PC-9 (cell line): ENCODE measurements at regions not wholly inside any gene's neighbourhood (a gene's known extent, or its start where the extent isn't known, plus 50 kb on each side); places are given as distances from the start of the nearest gene placed in this dataset.

Experiments
- BruUV-seq: library from RNA; stranded (reverse); fragments of 400-500 nt; replicated peaks from 2 replicates; lab custom pipeline; 2021; lab: Mats Ljungman, UMichigan
- CTCF ChIA-PET: fragments of 300-600 bp; sonication (Branson Sonifier 250); formaldehyde crosslinking; loops from one replicate; lab custom pipeline; 2022; ENCODE audit warnings: antibody characterized with exemption; lab: Charles Lee
- POLR2A ChIA-PET: fragments of 300-600 bp; sonication (Branson Sonifier 250); formaldehyde crosslinking; loops from one replicate; lab custom pipeline; 2022; ENCODE audit warnings: antibody characterized with exemption; ENCODE audit not compliant: unreplicated experiment; lab: Charles Lee
- DNase-seq, 2 experiments: peaks; one replicate each; pipeline versions ENCODE4 v3.0.0 to v3.0.0-alpha.2; 2015 to 2022; ENCODE audit warnings: mixed read lengths in 1 of 2
- H2AFZ ChIP-seq: fragments of 200-600 bp; sonication (generic); 2 replicates; pipeline ENCODE4 v1.8.1; 2017; ENCODE audit warnings: antibody characterized with exemption
- H3F3A ChIP-seq: fragments of 200-600 bp; sonication (generic); 2 replicates; pipeline ENCODE4 v1.8.1; 2017; ENCODE audit warnings: antibody characterized with exemption, mild to moderate bottlenecking, low read depth; ENCODE audit not compliant: insufficient read depth
- H3K27ac ChIP-seq: fragments of 200-600 bp; sonication (generic); 2 replicates; pipeline ENCODE4 v1.6.1; 2016; ENCODE audit warnings: mixed run types
- H3K27me3 ChIP-seq: fragments of 200-600 bp; sonication (generic); 2 replicates; pipeline ENCODE4 v1.6.1; 2016; ENCODE audit warnings: low read depth, mixed run types; ENCODE audit not compliant: insufficient read depth
- H3K36me3 ChIP-seq: fragments of 200-600 bp; sonication (generic); 2 replicates; pipeline ENCODE4 v1.6.1; 2016; ENCODE audit warnings: low read depth, mixed run types
- H3K4me1 ChIP-seq: fragments of 200-600 bp; sonication (generic); replicated peaks from 2 replicates; pipeline ENCODE4 v1.6.1; 2016; ENCODE audit warnings: mixed run types; ENCODE audit not compliant: insufficient read depth
- H3K4me2 ChIP-seq: fragments of 200-600 bp; sonication (generic); 2 replicates; pipeline ENCODE4 v1.6.1; 2017; ENCODE audit warnings: mixed run types
- H3K4me3 ChIP-seq: fragments of 200-600 bp; sonication (generic); 2 replicates; pipeline ENCODE4 v1.6.1; 2016; ENCODE audit warnings: mixed run types
- H3K79me2 ChIP-seq: fragments of 200-600 bp; sonication (generic); 2 replicates; pipeline ENCODE4 v1.6.1; 2017; ENCODE audit warnings: low read depth, mixed run types
- H3K9me2 ChIP-seq: fragments of 200-600 bp; sonication (generic); 2 replicates; pipeline ENCODE4 v1.8.1; 2017; ENCODE audit warnings: mild to moderate bottlenecking; ENCODE audit not compliant: insufficient read depth
- H3K9me3 ChIP-seq: fragments of 200-600 bp; sonication (generic); 2 replicates; pipeline ENCODE4 v1.8.1; 2016; ENCODE audit warnings: low read depth; ENCODE audit not compliant: insufficient read depth
- H4K20me1 ChIP-seq: fragments of 200-600 bp; sonication (generic); 2 replicates; pipeline ENCODE4 v1.8.1; 2017; ENCODE audit not compliant: insufficient read depth
- CTCF ChIP-seq: fragments of 200-600 bp; sonication (generic); conservative IDR thresholded peaks from 2 replicates; pipeline ENCODE4 v1.6.1; 2017; ENCODE audit warnings: mixed run types, antibody characterized with exemption, mild to moderate bottlenecking, moderate library complexity
- EZH2 ChIP-seq: fragments of 200-600 bp; sonication (generic); IDR thresholded peaks from 2 replicates; pipeline ENCODE4 v1.8.0; 2017; ENCODE audit warnings: antibody characterized with exemption, low read depth
- intact Hi-C: fragments of 100-400 bp; cut with micrococcal nuclease; formaldehyde crosslinking; loops from one replicate; pipeline ENCODE4 v1.10.0; 2022; ENCODE audit not compliant: unreplicated experiment

DNA sequence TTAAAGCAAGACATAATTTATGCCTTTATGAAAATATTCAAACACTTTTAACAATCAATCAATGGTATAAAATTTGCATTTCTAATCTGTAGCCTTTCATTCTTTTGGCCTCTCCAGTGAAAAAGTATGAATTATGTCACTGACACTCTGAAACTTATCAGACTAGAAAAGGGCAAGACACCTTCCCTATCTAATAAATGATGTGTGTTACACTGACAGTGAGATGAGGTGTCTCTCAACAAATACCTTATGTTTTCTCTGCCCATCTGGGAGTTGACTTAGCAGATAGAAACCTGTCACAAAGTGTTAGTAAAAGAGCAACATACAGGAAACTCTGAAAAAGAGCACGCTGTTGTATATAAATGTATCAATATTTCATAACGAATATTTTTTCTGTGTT is 94.2 kb upstream of the TECRL start:
- no peak for DNase-seq
- Histone ChIP-seq H3K9me2 (no peaks in the 10 kb centered on the region), H3F3A (no peaks in the 10 kb centered on the region), H3K4me1 (no peaks in the 10 kb centered on the region), H3K36me3 (no peaks in the 10 kb centered on the region), H3K27me3 (no peaks in the 10 kb centered on the region), H3K9me3 (no peaks in the 10 kb centered on the region), H2AFZ (no peak overlapping the region), H3K27ac (no peak overlapping the region), H3K79me2 (no peaks in the 10 kb centered on the region), H4K20me1 (no peaks in the 10 kb centered on the region), H3K4me2 (no peak overlapping the region), H3K4me3 (no peak overlapping the region)
- TF ChIP-seq CTCF, result no peak
- no peak for TF ChIP-seq EZH2
- intact Hi-C loops, result no loop called here
- POLR2A ChIA-PET, result no interaction called here
- BruUV-seq, result no TSS peak
- CTCF ChIA-PET, result no interaction called here

DNA sequence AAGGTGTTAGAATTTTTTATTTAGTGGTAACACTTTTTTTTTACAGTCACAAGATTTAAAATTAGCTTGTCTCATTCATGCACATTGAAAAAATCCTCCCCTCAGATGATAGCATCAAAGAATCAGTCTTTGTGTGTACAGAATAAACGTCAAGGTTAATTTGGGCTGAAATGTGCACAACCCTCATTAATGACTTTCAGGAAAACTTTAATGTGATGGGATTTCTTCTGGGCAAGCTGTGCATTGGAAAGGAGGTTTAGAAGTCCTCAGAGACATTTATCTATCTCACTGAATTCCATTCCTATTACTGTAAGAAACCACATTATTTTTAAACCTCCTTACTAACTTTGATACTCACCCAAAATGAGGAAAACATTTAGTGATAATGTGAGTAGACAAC is 88.2 kb upstream of the TECRL start:
- no peaks in the 10 kb centered on the region for H3F3A ChIP-seq
- H3K4me3 ChIP-seq, result no peak overlapping the region
- no peaks in the 10 kb centered on the region for H4K20me1 ChIP-seq
- H3K4me1 ChIP-seq, result no peaks in the 10 kb centered on the region
- no peak overlapping the region for H2AFZ ChIP-seq
- ChIA-PET CTCF (no interaction called here), POLR2A (no interaction called here)
- H3K4me2 ChIP-seq, result no peak overlapping the region
- intact Hi-C loops, result no loop called here
- H3K27ac ChIP-seq, result no peak overlapping the region
- no peaks in the 10 kb centered on the region for H3K9me3 ChIP-seq
- H3K36me3 ChIP-seq, result no peaks in the 10 kb centered on the region
- BruUV-seq, result no TSS peak
- H3K9me2 ChIP-seq, result no peaks in the 10 kb centered on the region
- H3K79me2 ChIP-seq, result no peaks in the 10 kb centered on the region
- no peak for DNase-seq
- TF ChIP-seq CTCF (no peak), EZH2 (no peak)
- H3K27me3 ChIP-seq, result no peaks in the 10 kb centered on the region

- no peaks in the 10 kb centered on the region for H3K36me3 ChIP-seq
- ChIA-PET CTCF (no interaction called here), POLR2A (no interaction called here)
- H3K9me2 ChIP-seq, result no peaks in the 10 kb centered on the region
- DNase-seq, result no peak
- no peak overlapping the region for H3K4me3 ChIP-seq
- no TSS peak for BruUV-seq
- H4K20me1 ChIP-seq, result no peaks in the 10 kb centered on the region
- no peak overlapping the region for H2AFZ ChIP-seq
- intact Hi-C loops, result no loop called here
- H3F3A ChIP-seq, result no peaks in the 10 kb centered on the region
- H3K9me3 ChIP-seq, result no peaks in the 10 kb centered on the region
- no peaks in the 10 kb centered on the region for H3K79me2 ChIP-seq
- TF ChIP-seq EZH2, result no peak
- no peak for TF ChIP-seq CTCF
- H3K27me3 ChIP-seq, result no peaks in the 10 kb centered on the region
- no peak overlapping the region for H3K4me2 ChIP-seq
- no peak overlapping the region for H3K27ac ChIP-seq
- H3K4me1 ChIP-seq, result no peaks in the 10 kb centered on the region
Observed at GRCh38 chr4:64495946-64496345, 86.7 kb upstream of the TECRL start.
